Retina (tissue), 1 donor: ENCODE measurements at regions not wholly inside any gene's neighbourhood (a gene's known extent, or its start where the extent isn't known, plus 50 kb on each side); places are given as distances from the start of the nearest gene placed in this dataset.

ENCODE experiments used
- DNase-seq: peaks from one replicate; pipeline ENCODE4 v3.0.0-alpha.2; 2016

DNA sequence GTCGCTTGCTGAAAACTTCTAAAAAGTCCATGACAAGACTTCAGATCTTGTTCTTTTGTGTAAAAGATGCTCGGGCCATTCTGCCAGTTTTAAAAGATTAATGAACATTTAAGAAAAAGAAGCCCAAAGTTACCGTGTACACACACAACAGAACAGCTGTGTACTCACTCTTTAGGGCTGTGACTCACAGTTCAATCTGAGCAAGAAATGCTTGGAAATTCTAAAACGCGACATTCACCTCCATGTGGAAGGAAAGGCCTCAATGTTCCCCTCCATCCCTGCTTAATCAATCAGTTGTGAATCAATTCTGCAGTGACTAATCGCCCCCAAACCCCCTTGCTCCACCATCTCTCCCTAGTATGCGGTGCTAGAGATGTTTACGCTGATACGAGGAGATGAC, 609.9 kb upstream of the SALL1 start:
- peak; percentile 23 for DNase-seq

DNA sequence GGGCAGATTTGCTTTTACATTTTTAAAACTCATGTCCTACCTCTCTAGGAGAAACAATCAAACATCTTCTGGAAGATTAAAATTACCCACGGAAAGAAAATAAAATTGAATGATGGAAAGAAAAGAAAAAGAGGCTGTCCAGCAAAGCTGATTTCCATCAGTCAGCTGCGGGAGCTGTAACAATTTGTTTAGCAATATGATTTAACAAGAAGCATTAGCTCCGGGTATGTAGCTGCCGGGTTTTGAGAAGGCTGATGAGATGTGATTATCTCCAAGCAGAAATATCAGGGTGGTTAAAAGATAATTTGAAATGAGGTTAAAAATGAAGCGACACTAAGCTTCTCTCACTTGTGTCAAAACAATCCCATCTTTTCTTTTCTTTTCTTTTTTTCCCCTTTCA, 608.9 kb upstream of the SALL1 start:
- no peak for DNase-seq

DNA sequence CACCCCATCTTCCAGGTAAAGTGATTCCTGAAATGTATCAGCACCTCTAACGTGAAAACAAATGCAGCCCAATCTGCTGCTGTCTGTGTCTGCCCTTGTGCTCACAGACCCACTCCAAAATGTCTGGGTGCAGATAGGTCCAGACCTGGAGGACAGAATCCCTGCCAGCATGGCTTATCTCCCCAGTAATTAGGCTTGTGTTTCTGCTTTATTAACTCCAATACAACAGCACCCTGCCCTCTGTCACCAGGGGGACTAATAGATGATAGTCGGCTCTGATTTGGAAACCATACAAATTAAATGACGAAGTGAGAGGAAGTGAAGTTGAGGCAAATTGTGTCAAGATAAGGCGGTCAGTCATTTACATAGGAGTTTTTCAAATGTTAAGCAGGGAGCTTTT, 608.3 kb upstream of the SALL1 start:
- DNase-seq: peak; percentile 20

DNA sequence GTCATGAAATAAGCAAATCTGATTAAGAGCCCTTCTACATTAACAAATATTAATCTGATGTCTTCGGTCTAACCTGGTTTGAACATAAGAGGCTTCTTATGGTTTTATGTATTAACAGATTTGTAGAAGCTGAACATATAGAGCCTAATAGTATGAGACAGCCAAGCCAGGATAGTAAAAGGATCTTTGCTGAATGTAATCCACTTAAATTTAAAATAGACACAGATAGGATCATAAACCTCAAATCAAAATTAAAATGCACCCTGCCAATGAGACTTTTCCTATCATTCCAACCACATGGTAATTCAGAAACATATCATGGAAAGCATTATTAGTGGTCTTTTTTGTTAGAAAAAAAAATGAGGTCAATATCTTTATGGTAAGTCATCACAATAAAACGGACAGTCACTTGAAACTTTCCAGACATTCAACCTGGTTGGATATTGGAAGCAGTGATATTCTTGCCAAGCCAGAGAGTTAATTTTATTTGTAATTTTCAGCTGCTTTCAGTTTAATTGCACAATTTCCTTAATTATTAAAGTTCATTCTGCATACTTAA, 606.9 kb upstream of the SALL1 start:
- no peak for DNase-seq

DNA sequence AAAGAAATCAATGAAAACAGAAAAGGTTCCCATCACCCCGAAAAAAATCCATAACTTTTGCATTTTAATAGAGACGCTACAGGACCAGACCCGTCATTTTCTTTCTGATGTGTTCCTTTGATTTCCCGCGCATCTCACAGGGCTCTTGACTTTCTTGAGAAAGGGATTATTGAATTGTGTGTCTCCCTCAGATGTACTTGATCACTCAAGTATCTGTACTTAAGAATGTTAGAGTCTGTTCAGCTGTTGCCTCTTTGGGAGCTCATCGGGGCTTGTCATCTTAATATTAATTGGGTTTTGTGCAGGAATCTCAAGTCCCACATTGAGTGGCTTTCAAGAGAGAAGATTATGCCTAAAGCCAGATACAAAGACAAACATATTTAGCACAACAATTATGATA, 606.4 kb upstream of the SALL1 start:
- DNase-seq: peak; percentile 14

DNA sequence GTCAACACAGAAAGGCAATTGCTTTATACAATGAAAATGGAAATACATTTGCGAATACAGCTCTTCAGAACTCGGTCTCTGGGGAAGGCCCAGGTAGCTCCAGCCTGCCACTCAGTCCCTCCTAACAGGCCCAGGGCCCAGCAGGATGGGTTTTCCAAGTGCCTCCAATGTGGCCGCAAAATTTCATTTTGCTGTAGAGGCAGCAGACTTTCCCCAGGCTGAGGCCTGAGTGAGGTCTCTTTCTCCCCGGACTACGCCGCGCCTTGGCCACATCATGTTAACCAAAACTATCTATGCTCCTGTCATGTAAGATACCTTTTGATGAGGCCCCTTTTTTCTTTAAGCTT, 606.0 kb upstream of the SALL1 start:
- no peak for DNase-seq

DNA sequence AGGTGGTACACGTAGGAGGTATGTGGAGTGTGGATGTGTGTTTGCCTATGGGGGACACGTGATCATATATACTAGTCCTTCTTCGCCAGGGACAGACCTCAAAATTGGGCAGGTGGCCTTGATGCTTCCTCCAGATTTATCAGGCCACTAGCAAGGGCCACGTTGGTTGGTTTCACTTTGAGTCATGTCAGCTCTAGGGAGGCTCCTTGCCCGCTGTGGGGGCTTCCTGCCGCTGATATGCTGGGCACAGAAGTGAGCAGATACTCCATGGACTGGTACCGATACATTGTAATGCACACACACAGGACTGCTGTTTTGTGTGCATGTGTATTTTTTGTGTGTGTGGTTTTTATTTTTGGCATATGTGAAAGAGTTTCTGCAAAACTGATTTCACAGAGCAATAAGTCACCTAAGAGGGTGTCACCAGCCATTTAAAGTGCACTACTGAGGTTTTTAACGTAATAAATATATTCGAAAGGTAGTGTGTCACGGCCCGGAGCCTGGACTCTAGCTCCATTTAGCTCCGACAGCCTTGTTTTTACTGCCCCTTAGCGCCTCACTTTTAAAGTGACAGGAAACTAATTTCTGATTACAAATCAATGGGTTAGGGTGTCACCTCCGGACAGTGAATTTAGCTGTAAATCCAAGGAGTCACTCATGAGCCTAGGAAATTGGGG, 605.5 kb upstream of the SALL1 start:
- peak; percentile 6 for DNase-seq

DNA sequence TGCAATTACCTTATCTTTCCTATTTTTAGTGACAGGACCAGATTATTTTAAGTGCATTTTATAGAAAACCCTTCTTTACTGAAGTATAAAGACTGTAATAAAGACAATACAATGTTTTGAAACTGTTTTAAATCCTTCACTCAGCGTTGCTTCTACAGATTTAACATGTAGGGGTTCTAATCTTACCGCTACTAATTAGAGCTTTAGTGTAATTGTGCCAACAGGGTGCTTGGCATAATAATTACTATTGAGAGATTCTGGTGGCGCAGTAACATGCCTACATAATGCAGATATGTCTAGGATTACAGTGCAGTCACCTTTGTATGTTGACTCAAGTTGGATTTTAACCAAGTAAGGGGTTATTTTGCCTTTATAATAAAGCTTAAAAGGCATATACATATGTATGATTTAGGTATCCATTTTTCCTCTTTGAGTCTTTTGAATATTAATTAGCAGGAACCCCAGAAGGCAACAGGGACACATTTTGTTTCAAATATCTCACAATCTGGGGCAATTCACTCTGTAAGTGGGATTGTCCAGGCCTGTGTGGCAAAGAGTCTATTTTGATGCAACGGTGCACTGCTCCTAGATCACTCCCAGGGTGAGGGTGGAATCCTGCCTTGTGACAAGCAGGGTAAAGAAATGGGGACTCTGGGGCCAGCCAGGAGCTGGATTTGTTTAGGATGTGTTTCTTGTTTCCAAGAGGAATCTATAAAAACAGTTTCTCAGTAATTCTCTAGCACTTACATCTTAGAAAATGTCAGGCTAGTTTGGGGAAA, 604.7 kb upstream of the SALL1 start:
- no peak for DNase-seq

DNA sequence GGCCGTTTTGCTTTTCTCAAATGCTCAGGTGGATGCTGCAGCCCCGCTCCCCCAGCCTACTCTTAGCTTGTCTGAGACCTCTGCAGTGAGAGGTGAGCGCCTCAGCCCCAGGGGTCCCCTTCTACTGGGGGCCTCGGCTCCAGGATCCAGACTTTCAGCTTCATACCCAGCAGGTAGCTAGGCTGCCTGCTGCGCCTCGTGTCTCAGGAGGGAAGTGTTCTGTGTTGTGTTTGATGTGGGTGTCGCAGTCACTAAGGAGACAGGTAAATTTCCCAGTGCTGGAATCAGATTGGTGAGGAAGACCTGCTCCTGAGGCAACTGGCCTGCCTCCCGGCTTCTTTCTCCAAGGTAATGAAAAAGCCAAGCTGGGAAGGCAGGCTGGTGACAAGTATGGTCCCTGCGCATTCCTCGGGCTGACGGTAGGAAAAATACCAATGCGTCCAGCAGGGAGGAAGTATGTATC, 604.0 kb upstream of the SALL1 start:
- DNase-seq: peak; percentile 33

DNA sequence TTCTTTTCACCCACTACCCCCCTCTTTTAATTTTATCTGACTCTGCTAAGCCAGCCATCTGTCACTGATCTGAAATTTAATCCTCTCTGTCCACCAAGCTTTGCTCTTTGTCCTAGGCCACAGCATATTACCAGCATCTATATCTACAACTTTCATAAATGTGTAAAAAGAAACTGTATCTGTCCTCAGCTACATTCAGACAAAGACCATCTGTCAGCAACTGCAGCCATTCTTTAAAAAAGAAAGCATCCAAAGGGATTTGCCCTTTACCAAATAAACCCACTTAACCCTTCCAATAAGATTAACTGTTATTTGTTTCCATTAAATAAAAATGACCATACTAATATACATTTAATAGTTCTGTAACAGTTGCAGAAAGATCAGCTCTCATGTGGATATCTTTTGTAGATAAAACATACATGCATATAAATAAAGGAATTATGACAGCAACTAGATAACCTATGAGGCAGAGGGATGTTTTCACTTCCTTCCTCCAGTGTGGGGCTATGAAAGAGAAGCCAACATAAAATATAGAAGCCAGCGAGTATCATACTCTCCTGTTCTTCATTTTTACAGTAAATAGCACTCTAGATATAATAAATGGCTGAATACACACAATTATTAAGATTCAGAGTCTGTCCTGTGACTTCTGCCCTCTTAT, 602.5 kb upstream of the SALL1 start:
- peak; percentile 25 for DNase-seq

DNA sequence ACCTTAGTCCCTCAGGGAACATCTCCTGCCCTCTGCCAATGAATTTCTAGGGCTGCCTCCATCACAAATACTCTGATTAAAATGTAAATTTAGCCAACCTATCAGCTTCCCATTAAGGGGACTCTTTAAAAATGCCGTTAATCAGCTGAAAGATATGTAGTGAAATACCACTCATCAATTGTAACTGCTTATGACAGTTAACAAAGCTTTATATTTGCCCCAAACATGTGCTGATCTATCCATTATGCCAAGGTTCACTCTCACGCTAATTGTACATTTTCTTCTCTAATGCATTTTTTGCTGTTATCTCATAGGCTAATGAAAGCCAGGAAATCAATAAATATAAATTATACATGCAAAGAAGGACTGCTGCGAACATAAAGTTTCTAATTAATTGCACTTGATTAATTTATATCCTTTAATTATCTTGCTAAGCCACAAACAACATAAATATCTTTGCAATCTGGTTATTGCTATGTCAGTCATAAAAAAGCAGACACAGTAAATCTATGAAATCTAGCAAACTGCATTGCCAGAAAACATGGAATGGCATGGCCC, 601.4 kb upstream of the SALL1 start:
- DNase-seq: no peak

DNA sequence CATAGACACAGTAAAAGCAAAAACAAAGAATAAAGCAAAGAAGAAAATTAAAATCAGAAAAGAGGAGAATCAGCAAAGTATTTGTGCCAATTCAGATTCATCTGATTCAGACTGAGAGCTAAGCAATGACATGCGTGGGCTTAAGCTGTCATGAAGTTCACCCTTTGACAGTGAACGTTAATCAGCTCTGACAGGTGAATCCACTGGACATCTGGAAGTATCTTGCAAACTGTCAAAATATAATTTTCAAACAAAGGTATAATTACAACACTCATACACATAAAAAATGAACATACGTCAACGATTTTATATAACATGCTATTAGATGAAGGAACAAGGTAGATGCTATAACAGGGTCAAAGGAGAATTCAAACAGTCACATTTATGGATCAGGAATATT, 596.3 kb upstream of the SALL1 start:
- DNase-seq: no peak

DNA sequence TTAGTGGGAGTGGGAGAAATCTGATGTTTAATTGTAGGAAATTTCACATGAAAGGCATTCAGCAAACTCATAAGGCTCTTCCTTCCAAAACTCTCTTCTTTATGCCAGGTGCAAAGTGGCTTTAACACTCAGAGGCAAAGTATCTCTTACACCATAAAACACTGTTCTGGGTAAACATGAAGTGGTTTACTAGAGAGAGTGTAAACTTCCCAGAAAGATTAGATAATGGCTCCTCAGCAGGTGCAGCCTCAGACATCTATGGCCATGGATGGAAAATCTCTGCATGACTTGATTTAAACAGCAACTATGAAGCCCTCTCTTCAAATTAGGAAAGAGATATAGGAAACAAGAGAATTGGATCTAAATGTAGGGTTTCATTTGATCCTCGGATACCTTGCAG, 583.1 kb upstream of the SALL1 start:
- DNase-seq: no peak

DNA sequence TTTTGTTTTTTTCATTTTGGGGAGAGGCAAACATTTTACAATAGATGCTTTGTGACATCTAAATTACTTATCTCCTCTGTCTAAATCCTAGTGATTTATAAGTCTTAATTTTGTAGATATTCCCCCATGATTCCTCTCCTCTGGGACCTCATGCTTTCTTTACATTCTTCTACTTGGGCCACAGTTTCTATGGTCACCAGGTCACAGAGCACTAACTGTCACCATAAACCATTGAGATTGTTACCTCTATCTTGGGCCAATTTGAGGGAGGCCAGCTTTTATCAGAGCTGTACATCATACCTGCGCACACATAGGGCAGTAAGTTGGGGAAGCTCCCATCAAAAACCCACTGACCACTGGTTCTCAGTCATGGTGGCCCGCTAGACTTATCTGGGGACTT, 582.1 kb upstream of the SALL1 start:
- no peak for DNase-seq

DNA sequence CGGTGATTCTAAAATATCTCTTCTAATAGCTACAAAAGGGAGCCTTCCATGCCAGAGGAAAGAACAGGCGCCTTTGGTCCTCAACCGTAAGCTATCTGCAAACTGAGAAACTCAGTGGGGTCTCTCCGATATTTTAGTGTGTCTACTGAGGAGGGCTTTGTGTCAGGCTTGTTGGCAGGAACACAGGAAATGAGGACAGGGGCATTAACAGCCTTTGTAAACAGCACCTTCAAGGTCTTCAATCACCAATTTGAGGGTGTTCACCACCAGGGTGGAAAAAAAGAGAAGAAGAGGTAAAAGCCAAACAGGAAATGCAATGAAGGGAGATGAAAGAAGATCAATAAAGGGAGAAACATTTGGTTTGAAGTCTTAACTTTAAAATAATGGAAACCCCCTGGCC, 580.1 kb upstream of the SALL1 start:
- DNase-seq: no peak

DNA sequence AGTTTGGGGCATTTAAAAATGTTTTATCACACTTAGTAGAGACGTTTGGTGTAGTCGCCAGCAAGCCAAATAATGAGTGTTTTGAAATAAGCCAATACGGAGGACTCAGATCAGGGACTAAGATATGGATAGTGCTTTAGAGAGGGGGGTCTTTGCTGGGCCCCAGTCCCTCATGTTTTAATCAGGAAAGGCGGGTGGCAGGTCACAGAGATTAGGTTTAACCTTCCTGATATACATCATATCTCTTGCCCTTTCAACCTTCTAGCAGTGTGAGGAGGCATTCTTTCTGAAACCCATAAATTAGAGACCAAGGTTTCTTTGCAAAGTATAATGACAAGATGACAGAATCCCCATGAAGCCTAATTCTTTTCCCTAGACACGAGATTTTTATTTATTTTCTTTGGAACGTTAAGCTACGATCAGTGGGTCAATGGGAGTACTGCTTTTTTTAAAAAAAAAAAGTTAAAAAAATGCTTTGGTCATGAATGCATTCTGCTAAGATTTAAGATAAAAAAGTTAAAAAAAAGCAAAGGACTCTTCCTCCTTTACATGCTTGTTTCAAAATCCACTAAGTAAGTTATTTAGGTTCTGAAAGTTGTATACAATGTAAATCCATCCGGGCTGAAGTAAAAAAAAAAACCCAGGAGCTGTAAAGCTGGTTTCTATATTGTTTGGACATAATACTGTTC, 572.1 kb upstream of the SALL1 start:
- DNase-seq: no peak

DNA sequence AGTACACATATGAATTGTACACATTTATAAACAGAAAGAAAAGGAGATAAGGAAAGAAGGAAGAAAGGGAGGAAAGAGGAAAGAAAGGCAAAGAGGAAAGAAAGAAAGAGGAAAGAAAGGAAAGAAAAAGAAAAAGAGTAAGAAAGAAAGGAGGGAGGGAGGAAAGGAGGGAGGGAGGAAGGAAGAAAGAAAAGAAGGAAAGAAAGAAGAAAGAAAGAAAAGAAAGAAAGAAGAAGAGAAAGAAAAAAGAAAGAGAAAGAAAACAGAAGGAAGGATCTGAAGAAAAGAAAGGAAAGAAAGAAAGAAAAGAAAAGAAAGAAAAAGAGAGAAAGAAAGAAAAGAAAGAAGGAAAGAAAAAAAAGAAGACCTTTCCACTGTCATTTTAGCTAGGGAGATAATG, 571.4 kb upstream of the SALL1 start:
- no peak for DNase-seq

DNA sequence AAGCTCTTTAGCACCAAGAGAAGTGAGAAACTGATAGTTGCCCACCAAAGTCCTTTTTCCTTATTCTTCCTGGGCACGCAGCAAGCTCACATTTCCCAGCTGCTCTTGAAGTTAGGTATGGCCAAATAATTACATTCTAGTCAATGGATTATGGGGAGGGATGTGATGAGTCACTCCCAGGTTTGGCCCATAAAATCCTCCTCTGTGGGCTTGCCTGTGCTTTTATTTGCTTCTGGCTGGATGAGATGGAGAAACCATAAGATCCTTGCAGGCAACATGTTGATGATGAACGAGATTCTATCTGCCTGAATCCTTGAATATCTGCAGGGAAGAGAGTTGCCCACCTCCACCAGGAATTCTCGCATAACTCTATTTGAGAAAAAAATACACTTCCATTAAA, 568.3 kb upstream of the SALL1 start:
- no peak for DNase-seq

DNA sequence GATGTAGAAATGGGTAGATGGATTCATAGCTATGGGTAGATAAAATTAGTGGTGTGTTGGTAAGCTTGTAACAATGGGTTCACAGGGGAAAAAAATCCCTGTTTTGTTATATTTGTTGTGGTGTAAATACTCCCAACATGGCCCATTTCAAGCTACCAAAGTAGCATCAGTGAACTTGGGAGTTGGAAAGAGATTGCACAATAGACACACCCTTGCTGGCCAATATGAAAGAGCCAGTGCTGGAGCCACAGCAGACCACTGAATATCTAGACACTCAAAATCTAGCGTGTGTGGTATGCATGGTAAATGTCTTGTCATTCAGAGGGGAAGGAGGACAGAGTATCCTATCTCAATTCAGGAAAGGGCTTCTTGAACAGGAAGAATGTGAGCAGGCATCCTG, 565.1 kb upstream of the SALL1 start:
- no peak for DNase-seq

DNA sequence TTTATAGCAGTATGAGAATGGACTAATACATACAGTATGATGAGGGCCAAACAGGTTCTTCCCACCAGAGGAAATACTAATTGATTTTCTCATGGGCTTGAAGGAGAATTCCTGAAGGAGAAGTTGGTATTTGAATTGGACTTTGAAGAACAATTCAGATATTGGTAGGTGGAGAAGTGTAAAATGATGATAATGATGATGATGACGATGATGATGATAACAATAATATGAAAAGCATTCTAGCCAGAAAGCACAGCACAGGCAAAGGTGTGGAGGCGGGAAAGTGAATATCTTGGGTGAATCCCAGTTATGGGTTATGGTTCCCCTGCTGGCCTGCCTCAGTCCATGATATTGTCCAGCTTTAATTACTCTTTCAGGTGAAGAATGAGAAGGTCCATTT, 562.4 kb upstream of the SALL1 start:
- no peak for DNase-seq

DNA sequence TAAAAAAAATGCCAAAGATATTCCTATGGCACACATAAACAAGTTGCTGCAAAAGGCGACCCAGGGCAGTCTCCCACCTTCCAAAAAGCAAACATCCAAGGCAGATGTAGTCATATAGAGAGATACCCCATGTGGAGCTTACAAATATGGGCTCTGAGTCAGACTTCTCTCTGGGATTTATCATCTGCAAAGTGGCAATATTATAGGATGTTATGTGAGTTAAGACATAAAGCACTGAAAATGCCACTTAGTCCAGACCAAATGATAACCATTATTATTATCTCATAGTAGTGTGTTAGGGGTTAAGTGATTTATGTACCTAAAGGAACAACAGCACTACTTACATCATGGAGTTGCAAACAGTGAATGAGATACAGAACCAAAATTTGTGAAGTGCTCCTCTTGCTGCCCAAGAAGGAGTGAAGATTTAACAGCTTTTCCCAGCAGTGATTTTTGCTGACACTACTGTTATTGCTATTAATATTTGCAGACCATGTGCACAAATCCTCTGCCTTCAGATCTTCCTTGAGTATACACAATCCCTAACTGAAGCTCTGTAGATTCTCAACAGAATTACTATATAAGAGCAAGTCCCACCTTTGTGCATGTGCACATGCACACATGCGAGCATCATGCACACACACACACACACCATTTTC, 560.0 kb upstream of the SALL1 start:
- no peak for DNase-seq

DNA sequence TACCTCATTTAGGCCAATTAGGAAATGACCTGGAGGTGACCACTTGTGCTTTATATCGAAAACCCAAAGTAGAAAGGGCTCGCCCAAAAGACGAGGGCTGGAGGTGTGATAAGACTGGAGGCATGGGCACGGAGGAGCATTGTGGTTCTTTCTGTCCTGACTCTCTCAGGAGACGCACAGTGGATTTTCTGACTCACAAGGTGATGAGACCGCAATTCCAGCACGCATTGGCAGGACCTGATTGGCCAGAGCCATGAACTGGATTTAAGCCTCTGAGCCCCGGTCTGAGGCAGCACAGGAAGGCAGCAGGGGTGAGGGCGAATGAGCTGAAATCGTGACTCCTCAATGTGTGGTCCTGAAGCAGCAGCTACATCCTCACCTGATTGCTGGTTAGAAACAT, 559.1 kb upstream of the SALL1 start:
- DNase-seq: no peak
